ENCODE measurements at regions not wholly inside any gene's neighbourhood (a gene's known extent, or its start where the extent isn't known, plus 50 kb on each side); places are given as distances from the start of the nearest gene placed in this dataset.
"Not testable (repeated sequence)": the region's sequence is repeated elsewhere in the genome, so short reads cannot be mapped to it uniquely, and the experiment has no call there.

- Histone ChIP-seq H3K79me2 (ENCODE audit: insufficient read depth, low read length) (no peaks in the 10 kb centered on the region), H3K36me3 (ENCODE audit: insufficient read depth, low read length) (no peaks in the 10 kb centered on the region), H3K4me2 (ENCODE audit: low read length) (no peak overlapping the region), H3K27ac (ENCODE audit: low read depth, low read length, poor library complexity, severe bottlenecking) (no peak overlapping the region), H3K9me2 (ENCODE audit: low read depth, low read length) (no peaks in the 10 kb centered on the region), H3K4me3 (ENCODE audit: low read depth, low read length, poor library complexity, severe bottlenecking) (no peak overlapping the region), H3K27me3 (ENCODE audit: insufficient read depth, low read length) (no peaks in the 10 kb centered on the region), H3F3A (ENCODE audit: insufficient read depth, low read length) (no peaks in the 10 kb centered on the region), H3K4me1 (ENCODE audit: insufficient read depth, low read length, severe bottlenecking) (no peaks in the 10 kb centered on the region), H4K20me1 (ENCODE audit: insufficient read depth, low read length) (no peaks in the 10 kb centered on the region), H3K9me3 (ENCODE audit: low read length) (no peaks in the 10 kb centered on the region), H3K9ac (ENCODE audit: low read length) (no peak overlapping the region), H2AFZ (ENCODE audit: low read length) (no peak overlapping the region)
- TF ChIP-seq EZH2 (IDR thresholded peaks at IDR 0.05; ENCODE audit: borderline replicate concordance, low read length) (no peak), CTCF (IDR thresholded peaks at IDR 0.05; ENCODE audit: low read length) (no peak)
Observed at GRCh38 chr4:3377557-3377956, 64.2 kb upstream of the HGFAC start.

- H3K4me2 ChIP-seq (ENCODE audit: low read length); H3K4me1 ChIP-seq (ENCODE audit: insufficient read depth, low read length, severe bottlenecking); H3K27me3 ChIP-seq (ENCODE audit: insufficient read depth, low read length); H4K20me1 ChIP-seq (ENCODE audit: insufficient read depth, low read length); H3K9me3 ChIP-seq (ENCODE audit: low read length); H3K79me2 ChIP-seq (ENCODE audit: insufficient read depth, low read length); H3F3A ChIP-seq (ENCODE audit: insufficient read depth, low read length); H3K9ac ChIP-seq (ENCODE audit: low read length); H3K27ac ChIP-seq (ENCODE audit: low read depth, low read length, poor library complexity, severe bottlenecking); H2AFZ ChIP-seq (ENCODE audit: low read length); H3K9me2 ChIP-seq (ENCODE audit: low read depth, low read length); H3K4me3 ChIP-seq (ENCODE audit: low read depth, low read length, poor library complexity, severe bottlenecking); H3K36me3 ChIP-seq (ENCODE audit: insufficient read depth, low read length): not testable (repeated sequence)
Observed at GRCh38 chr4:3380336-3380735, 61.4 kb upstream of the HGFAC start.

- H3K4me2 ChIP-seq (ENCODE audit: low read length); H3K4me3 ChIP-seq (ENCODE audit: low read depth, low read length, poor library complexity, severe bottlenecking); H2AFZ ChIP-seq (ENCODE audit: low read length); H3K27ac ChIP-seq (ENCODE audit: low read depth, low read length, poor library complexity, severe bottlenecking); H3K4me1 ChIP-seq (ENCODE audit: insufficient read depth, low read length, severe bottlenecking); H3K79me2 ChIP-seq (ENCODE audit: insufficient read depth, low read length); H3K9ac ChIP-seq (ENCODE audit: low read length); H3F3A ChIP-seq (ENCODE audit: insufficient read depth, low read length); H3K9me2 ChIP-seq (ENCODE audit: low read depth, low read length); H3K36me3 ChIP-seq (ENCODE audit: insufficient read depth, low read length); H4K20me1 ChIP-seq (ENCODE audit: insufficient read depth, low read length); H3K27me3 ChIP-seq (ENCODE audit: insufficient read depth, low read length); H3K9me3 ChIP-seq (ENCODE audit: low read length): not testable (repeated sequence)
Observed at GRCh38 chr4:3381208-3381607, 60.6 kb upstream of the HGFAC start.

GRCh38 chr4:3382251-3382650 is 59.5 kb upstream of the HGFAC start:
- no peaks in the 10 kb centered on the region for H4K20me1 ChIP-seq (ENCODE audit: insufficient read depth, low read length)
- H3K9me2 ChIP-seq (ENCODE audit: low read depth, low read length) = no peaks in the 10 kb centered on the region
- no peak overlapping the region for H3K4me3 ChIP-seq (ENCODE audit: low read depth, low read length, poor library complexity, severe bottlenecking)
- H3K9me3 ChIP-seq (ENCODE audit: low read length) = no peaks in the 10 kb centered on the region
- H3K9ac ChIP-seq (ENCODE audit: low read length) = no peak overlapping the region
- no peaks in the 10 kb centered on the region for H3F3A ChIP-seq (ENCODE audit: insufficient read depth, low read length)
- no peaks in the 10 kb centered on the region for H3K4me1 ChIP-seq (ENCODE audit: insufficient read depth, low read length, severe bottlenecking)
- H3K36me3 ChIP-seq (ENCODE audit: insufficient read depth, low read length) = no peaks in the 10 kb centered on the region
- no peaks in the 10 kb centered on the region for H3K27me3 ChIP-seq (ENCODE audit: insufficient read depth, low read length)
- H3K4me2 ChIP-seq (ENCODE audit: low read length) = no peak overlapping the region
- no peak overlapping the region for H2AFZ ChIP-seq (ENCODE audit: low read length)
- H3K79me2 ChIP-seq (ENCODE audit: insufficient read depth, low read length) = no peaks in the 10 kb centered on the region
- no peak overlapping the region for H3K27ac ChIP-seq (ENCODE audit: low read depth, low read length, poor library complexity, severe bottlenecking)
- TF ChIP-seq EZH2 (IDR thresholded peaks at IDR 0.05; ENCODE audit: borderline replicate concordance, low read length) (no peak), CTCF (IDR thresholded peaks at IDR 0.05; ENCODE audit: low read length) (no peak)
